ENCODE measurements at regions not wholly inside any gene's neighbourhood (a gene's known extent, or its start where the extent isn't known, plus 50 kb on each side); places are given as distances from the start of the nearest gene placed in this dataset.

GRCh38 chr3:153289334-153289808 is 127.3 kb downstream of the RAP2B start:
- peak; percentile 60 for DNase-seq (ENCODE audit: low read depth)
- H3K4me3 ChIP-seq (ENCODE audit: low read length) = no peak overlapping the region
- TF ChIP-seq CTCF (IDR thresholded peaks at IDR 0.05; ENCODE audit: insufficient read depth, low read depth, low read length, missing control alignments) = no peak

- DNase-seq (ENCODE audit: low read depth) = peak; percentile 54
- no peak overlapping the region for H3K4me3 ChIP-seq (ENCODE audit: low read length)
- TF ChIP-seq CTCF (IDR thresholded peaks at IDR 0.05; ENCODE audit: insufficient read depth, low read depth, low read length, missing control alignments) = peak; percentile 67
These were observed 128.4 kb downstream of the RAP2B start for GRCh38 chr3:153290268-153291015.

GRCh38 chr3:153291059-153291685 is 129.1 kb downstream of the RAP2B start:
- DNase-seq (ENCODE audit: low read depth) = peak; percentile 68
- no peak overlapping the region for H3K4me3 ChIP-seq (ENCODE audit: low read length)
- TF ChIP-seq CTCF (IDR thresholded peaks at IDR 0.05; ENCODE audit: insufficient read depth, low read depth, low read length, missing control alignments) = peak; percentile 65

- DNase-seq (ENCODE audit: low read depth) = peak; percentile 90
- H3K4me3 ChIP-seq (ENCODE audit: low read length) = no peak overlapping the region
- TF ChIP-seq CTCF (IDR thresholded peaks at IDR 0.05; ENCODE audit: insufficient read depth, low read depth, low read length, missing control alignments) = no peak
These were observed 131.2 kb downstream of the RAP2B start for GRCh38 chr3:153293265-153293664.

GRCh38 chr3:153295901-153296300 is 133.9 kb downstream of the RAP2B start:
- DNase-seq (ENCODE audit: low read depth) = no peak
- TF ChIP-seq CTCF (IDR thresholded peaks at IDR 0.05; ENCODE audit: insufficient read depth, low read depth, low read length, missing control alignments) = no peak
- no peak overlapping the region for H3K4me3 ChIP-seq (ENCODE audit: low read length)

GRCh38 chr3:153305189-153305588 is 143.2 kb downstream of the RAP2B start:
- TF ChIP-seq CTCF (IDR thresholded peaks at IDR 0.05; ENCODE audit: insufficient read depth, low read depth, low read length, missing control alignments) = no peak
- H3K4me3 ChIP-seq (ENCODE audit: low read length) = no peak overlapping the region
- no peak for DNase-seq (ENCODE audit: low read depth)
